Neural cell (in vitro differentiated cells): ENCODE measurements at regions not wholly inside any gene's neighbourhood (a gene's known extent, or its start where the extent isn't known, plus 50 kb on each side); places are given as distances from the start of the nearest gene placed in this dataset.

Source experiments
- H2AFZ ChIP-seq: fragments of 200-600, 300-800 bp; sonication (generic), shearing (Covaris generic); 2 replicates; pipeline ENCODE4 v1.6.0; 2014; ENCODE audit warnings: low read depth, mild to moderate bottlenecking, antibody characterized with exemption, low read length, moderate library complexity
- H3F3A ChIP-seq: fragments of 200-600 bp; shearing (Covaris generic); 2 replicates; pipeline ENCODE4 v1.6.1; 2016; ENCODE audit warnings: mild to moderate bottlenecking, moderate library complexity, mixed read lengths, antibody characterized with exemption, low read length; ENCODE audit not compliant: insufficient read depth, poor library complexity, severe bottlenecking
- H3K27ac ChIP-seq: fragments of 200-600, 300-800 bp; sonication (generic), shearing (Covaris generic); 2 replicates; pipeline ENCODE4 v1.5.1; 2014; ENCODE audit warnings: mild to moderate bottlenecking, low read length, moderate library complexity
- H3K27me3 ChIP-seq: fragments of 300-800, 200-600 bp; sonication (generic), shearing (Covaris generic); 2 replicates; pipeline ENCODE4 v1.6.0; 2014; ENCODE audit warnings: mild to moderate bottlenecking, low read depth, low read length, moderate library complexity; ENCODE audit not compliant: insufficient read depth
- H3K36me3 ChIP-seq: fragments of 300-800, 200-600 bp; sonication (generic), shearing (Covaris generic); 2 replicates; pipeline ENCODE4 v1.5.1; 2014; ENCODE audit warnings: mild to moderate bottlenecking, antibody characterized with exemption, low read length, moderate library complexity; ENCODE audit not compliant: insufficient read depth
- H3K4me2 ChIP-seq: fragments of 300-800, 200-600 bp; sonication (generic), shearing (Covaris generic); 2 replicates; pipeline ENCODE4 v1.6.0; 2014; ENCODE audit warnings: mild to moderate bottlenecking, low read length
- H3K4me3 ChIP-seq: fragments of 300-800, 200-600 bp; sonication (generic), shearing (Covaris generic); 2 replicates; pipeline ENCODE4 v1.5.1; 2014; ENCODE audit warnings: mild to moderate bottlenecking, low read length, moderate library complexity
- H3K79me2 ChIP-seq: fragments of 200-600 bp; shearing (Covaris generic); replicated peaks from 2 replicates; pipeline ENCODE4 v1.6.0; 2014; ENCODE audit warnings: mild to moderate bottlenecking, low read length, moderate library complexity; ENCODE audit not compliant: insufficient read depth
- H3K9ac ChIP-seq: fragments of 300-800, 200-600 bp; sonication (generic), shearing (Covaris generic); 2 replicates; pipeline ENCODE4 v1.6.1; 2016; ENCODE audit warnings: mild to moderate bottlenecking, low read length, mixed read lengths
- H3K9me2 ChIP-seq: fragments of 200-600 bp; shearing (Covaris generic); 2 replicates; pipeline ENCODE4 v1.6.1; 2016; ENCODE audit warnings: mild to moderate bottlenecking, low read length, mixed read lengths; ENCODE audit not compliant: insufficient read depth
- H3K9me3 ChIP-seq: fragments of 200-600, 300-800 bp; sonication (generic), shearing (Covaris generic); 2 replicates; pipeline ENCODE4 v1.6.1; 2016; ENCODE audit warnings: mild to moderate bottlenecking, mixed run types, low read length, moderate library complexity, mixed read lengths
- H4K20me1 ChIP-seq: fragments of 200-600 bp; shearing (Covaris generic); 2 replicates; pipeline ENCODE4 v1.6.1; 2016; ENCODE audit warnings: mild to moderate bottlenecking, mixed run types; ENCODE audit not compliant: insufficient read depth
- EP300 ChIP-seq: fragments of 450-650 bp; conservative IDR thresholded peaks from 2 replicates; pipeline ENCODE4 v1.6.1; 2014; ENCODE audit warnings: antibody characterized with exemption, mild to moderate bottlenecking, moderate library complexity; ENCODE audit not compliant: poor library complexity, severe bottlenecking
- EZH2 ChIP-seq: fragments of 200-600, 300-800 bp; shearing (Covaris generic), sonication (generic); IDR thresholded peaks from 2 replicates; pipeline ENCODE4 v1.6.1; 2014; ENCODE audit warnings: antibody characterized with exemption, low read length, borderline replicate concordance, mild to moderate bottlenecking; ENCODE audit not compliant: insufficient read depth, poor library complexity, severe bottlenecking
- MXI1 ChIP-seq: fragments of 450-650 bp; conservative IDR thresholded peaks from 2 replicates; pipeline ENCODE4 v1.6.1; 2014; ENCODE audit warnings: antibody characterized with exemption, mild to moderate bottlenecking; ENCODE audit not compliant: poor library complexity, severe bottlenecking
- POLR2AphosphoS5 ChIP-seq: IDR thresholded peaks from 2 replicates; pipeline ENCODE4 v1.6.1; 2012
- RAD21 ChIP-seq: fragments of 450-650 bp; conservative IDR thresholded peaks from 2 replicates; pipeline ENCODE4 v1.6.1; 2014; ENCODE audit warnings: antibody characterized with exemption, mild to moderate bottlenecking, moderate library complexity
- SMC3 ChIP-seq: fragments of 450-650 bp; conservative IDR thresholded peaks from 2 replicates; pipeline ENCODE4 v1.6.1; 2014; ENCODE audit warnings: antibody characterized with exemption, mild to moderate bottlenecking, moderate library complexity; ENCODE audit not compliant: poor library complexity
- TF ChIP-seq, protein P1 (sequence below): IDR thresholded peaks from 2 replicates; pipeline ENCODE4 v1.6.1; 2012; ENCODE audit warnings: borderline replicate concordance
- TF ChIP-seq, protein P2 (sequence below): fragments of 450-650 bp; IDR thresholded peaks from 2 replicates; pipeline ENCODE4 v1.5.1; 2014; ENCODE audit warnings: antibody characterized with exemption, mild to moderate bottlenecking, moderate library complexity; ENCODE audit not compliant: poor library complexity, severe bottlenecking

DNA sequence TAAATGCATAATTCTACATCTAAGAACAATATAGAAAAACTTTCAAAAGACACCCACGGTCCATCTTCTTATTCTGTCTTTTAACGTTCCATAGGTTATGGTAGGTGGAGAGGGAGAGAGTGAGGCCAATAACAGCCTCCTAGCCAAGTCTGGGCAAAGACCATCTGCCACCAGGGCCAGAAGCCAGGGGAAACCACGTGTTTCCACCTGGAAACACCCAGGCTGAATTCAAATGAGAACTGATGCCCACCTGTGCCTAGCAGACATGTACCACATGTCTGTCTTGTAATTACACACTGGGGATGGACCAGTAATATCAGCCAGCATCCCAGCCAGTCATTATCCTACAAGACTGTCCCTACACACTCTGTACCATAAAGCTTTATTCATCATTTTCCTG is 1573.1 kb downstream of the EFNB2 start:
- no peaks in the 10 kb centered on the region for H4K20me1 ChIP-seq
- H3K4me3 ChIP-seq = no peak overlapping the region
- H3K9me2 ChIP-seq = no peaks in the 10 kb centered on the region
- TF ChIP-seq POLR2AphosphoS5 (no peak), EP300 (no peak), SMC3 (no peak), RAD21 (no peak), MXI1 (no peak), EZH2 (no peak)
- TF ChIP-seq, protein P1, sequence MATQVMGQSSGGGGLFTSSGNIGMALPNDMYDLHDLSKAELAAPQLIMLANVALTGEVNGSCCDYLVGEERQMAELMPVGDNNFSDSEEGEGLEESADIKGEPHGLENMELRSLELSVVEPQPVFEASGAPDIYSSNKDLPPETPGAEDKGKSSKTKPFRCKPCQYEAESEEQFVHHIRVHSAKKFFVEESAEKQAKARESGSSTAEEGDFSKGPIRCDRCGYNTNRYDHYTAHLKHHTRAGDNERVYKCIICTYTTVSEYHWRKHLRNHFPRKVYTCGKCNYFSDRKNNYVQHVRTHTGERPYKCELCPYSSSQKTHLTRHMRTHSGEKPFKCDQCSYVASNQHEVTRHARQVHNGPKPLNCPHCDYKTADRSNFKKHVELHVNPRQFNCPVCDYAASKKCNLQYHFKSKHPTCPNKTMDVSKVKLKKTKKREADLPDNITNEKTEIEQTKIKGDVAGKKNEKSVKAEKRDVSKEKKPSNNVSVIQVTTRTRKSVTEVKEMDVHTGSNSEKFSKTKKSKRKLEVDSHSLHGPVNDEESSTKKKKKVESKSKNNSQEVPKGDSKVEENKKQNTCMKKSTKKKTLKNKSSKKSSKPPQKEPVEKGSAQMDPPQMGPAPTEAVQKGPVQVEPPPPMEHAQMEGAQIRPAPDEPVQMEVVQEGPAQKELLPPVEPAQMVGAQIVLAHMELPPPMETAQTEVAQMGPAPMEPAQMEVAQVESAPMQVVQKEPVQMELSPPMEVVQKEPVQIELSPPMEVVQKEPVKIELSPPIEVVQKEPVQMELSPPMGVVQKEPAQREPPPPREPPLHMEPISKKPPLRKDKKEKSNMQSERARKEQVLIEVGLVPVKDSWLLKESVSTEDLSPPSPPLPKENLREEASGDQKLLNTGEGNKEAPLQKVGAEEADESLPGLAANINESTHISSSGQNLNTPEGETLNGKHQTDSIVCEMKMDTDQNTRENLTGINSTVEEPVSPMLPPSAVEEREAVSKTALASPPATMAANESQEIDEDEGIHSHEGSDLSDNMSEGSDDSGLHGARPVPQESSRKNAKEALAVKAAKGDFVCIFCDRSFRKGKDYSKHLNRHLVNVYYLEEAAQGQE = no peak
- TF ChIP-seq, protein P2, sequence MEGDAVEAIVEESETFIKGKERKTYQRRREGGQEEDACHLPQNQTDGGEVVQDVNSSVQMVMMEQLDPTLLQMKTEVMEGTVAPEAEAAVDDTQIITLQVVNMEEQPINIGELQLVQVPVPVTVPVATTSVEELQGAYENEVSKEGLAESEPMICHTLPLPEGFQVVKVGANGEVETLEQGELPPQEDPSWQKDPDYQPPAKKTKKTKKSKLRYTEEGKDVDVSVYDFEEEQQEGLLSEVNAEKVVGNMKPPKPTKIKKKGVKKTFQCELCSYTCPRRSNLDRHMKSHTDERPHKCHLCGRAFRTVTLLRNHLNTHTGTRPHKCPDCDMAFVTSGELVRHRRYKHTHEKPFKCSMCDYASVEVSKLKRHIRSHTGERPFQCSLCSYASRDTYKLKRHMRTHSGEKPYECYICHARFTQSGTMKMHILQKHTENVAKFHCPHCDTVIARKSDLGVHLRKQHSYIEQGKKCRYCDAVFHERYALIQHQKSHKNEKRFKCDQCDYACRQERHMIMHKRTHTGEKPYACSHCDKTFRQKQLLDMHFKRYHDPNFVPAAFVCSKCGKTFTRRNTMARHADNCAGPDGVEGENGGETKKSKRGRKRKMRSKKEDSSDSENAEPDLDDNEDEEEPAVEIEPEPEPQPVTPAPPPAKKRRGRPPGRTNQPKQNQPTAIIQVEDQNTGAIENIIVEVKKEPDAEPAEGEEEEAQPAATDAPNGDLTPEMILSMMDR = no peak
- no peaks in the 10 kb centered on the region for H3F3A ChIP-seq
- no peak overlapping the region for H3K4me2 ChIP-seq
- H3K27ac ChIP-seq = no peak overlapping the region
- no peaks in the 10 kb centered on the region for H3K79me2 ChIP-seq
- H3K9ac ChIP-seq = no peak overlapping the region
- H3K9me3 ChIP-seq = no peaks in the 10 kb centered on the region
- H3K36me3 ChIP-seq = no peaks in the 10 kb centered on the region
- H3K27me3 ChIP-seq = no peaks in the 10 kb centered on the region
- no peak overlapping the region for H2AFZ ChIP-seq

DNA sequence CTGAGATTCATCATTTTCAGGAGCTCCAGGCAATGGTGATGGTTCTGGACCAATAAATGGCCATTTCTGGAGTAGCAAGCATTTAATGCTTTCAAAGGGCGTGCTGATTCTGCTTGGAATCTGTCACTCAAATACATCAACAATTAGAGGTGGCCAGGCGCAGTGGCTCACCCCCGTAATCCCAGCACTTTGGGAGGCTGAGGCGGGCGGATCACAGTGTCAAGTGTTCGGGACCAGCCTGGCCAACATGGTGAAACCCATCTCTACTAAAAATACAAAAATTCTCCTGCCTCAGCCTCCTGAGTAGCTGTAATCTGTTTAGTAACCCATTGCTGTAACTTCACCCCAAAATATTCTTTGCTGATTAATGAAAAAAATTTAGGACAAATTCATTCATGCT is 1574.2 kb downstream of the EFNB2 start:
- no peak overlapping the region for H2AFZ ChIP-seq
- no peak overlapping the region for H3K4me2 ChIP-seq
- TF ChIP-seq, protein P2 = no peak
- TF ChIP-seq POLR2AphosphoS5 = no peak
- no peaks in the 10 kb centered on the region for H3F3A ChIP-seq
- no peaks in the 10 kb centered on the region for H3K9me2 ChIP-seq
- no peaks in the 10 kb centered on the region for H3K27me3 ChIP-seq
- H3K79me2 ChIP-seq = no peaks in the 10 kb centered on the region
- no peaks in the 10 kb centered on the region for H3K36me3 ChIP-seq
- H3K4me3 ChIP-seq = no peak overlapping the region
- no peak overlapping the region for H3K27ac ChIP-seq
- no peaks in the 10 kb centered on the region for H3K9me3 ChIP-seq
- no peak overlapping the region for H3K9ac ChIP-seq
- H4K20me1 ChIP-seq = no peaks in the 10 kb centered on the region
